Fibroblast of skin of back (primary cell): ENCODE measurements at regions not wholly inside any gene's neighbourhood (a gene's known extent, or its start where the extent isn't known, plus 50 kb on each side); places are given as distances from the start of the nearest gene placed in this dataset.

Source experiments
- DNase-seq: peaks from one replicate; pipeline ENCODE4 v3.0.0-alpha.2; 2013

DNA sequence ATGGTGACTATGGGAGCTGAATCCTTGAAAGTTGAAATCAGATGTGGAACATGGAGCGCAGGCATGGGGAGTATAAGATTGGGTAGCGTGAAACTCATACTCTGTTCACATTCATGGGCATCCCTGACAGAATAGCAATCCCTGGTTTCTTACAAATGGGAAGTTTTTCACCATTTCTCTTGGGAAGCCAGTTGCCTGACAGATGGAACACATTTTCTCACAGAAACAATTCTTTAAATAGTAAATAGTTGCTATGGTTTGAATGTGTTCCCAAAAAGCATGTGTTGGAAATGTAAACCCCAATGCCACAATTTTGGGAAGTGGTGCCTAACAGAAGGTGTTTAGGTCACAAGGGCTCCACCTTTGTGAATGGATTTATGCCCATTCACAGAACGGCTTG, 262.8 kb upstream of the HS3ST5 start:
- DNase-seq = no peak

DNA sequence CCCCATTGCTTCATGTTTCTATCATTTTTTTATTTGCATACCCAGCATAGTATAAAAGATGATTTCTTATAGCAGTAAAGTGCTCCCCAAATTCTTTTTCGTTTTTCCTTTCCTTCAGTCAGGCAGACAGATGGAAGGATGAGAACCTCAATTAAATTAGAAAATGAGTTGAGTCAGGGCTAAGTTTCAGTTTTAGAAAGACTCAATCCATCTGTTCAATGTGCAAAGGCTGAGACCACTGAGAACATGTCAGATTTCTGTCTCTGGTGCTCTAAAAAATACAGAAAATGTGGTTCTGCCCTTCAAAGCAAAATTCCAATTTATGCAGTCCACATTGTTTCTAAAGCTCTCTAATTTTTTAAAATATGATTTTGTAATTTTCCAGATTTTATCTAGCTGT, 257.6 kb upstream of the HS3ST5 start:
- no peak for DNase-seq

DNA sequence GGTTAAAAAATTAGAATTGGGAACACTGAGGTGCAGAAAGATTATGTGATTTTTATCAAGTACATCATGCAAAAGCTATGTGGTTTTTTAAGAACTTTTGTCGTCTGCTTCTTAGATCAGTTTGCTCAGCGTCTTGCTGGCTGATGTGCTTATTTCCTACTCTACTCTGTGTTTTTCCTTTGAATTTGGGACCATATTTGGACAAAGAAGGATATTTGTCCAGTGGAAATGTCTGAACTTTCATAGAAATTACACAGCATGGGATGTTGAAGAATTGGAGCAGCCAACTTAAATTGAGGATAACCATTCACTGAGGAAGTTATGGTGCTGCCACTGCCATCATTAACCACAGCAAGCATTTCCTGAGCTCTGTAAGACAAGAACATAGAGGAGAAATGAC, 252.8 kb upstream of the HS3ST5 start:
- DNase-seq = no peak

DNA sequence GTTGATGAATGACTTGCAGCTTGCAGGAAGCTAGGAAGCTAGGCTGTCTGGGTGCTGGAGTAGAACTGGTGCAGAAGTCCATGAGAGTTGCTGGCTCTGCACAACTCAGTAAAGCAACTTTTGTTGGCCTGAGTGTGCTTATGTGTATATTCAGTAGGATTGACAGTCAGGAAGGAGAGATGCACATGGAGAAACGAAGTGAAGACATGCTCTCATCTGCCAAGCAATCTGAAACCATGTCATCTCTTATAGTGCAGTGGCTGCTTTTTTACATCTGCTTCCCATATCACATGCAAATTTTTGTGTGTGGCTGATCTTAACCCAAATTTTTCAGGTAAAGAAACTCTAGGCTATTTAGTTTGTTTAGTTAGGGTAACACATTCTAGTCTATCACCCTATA, 252.4 kb upstream of the HS3ST5 start:
- DNase-seq = no peak

GRCh38 chr6:114592506-114592905, 249.7 kb upstream of the HS3ST5 start:
- DNase-seq = no peak

DNA sequence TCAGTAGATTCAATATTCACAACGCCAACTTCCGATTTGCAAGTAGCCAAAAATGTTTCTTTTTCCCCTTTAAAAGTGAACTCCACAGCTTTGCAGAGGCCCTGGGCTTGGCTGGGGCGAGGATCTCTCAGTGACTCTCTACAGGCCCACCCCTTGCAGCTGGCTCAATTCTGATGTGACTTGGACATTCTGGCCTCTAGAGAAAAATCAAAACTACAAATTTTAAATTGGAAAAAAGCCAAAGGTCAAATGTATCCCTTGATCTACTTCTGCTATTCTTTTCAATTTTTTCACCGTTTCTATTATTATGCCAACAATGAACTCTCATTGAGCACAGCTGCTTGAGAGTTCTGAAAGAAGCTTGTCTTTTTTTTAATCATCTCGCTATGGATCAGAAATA, 245.9 kb upstream of the HS3ST5 start:
- DNase-seq = no peak

GRCh38 chr6:114586298-114586697, 243.5 kb upstream of the HS3ST5 start:
- no peak for DNase-seq

- DNase-seq = no peak
Observed at GRCh38 chr6:114581293-114581692, 238.5 kb upstream of the HS3ST5 start.

DNA sequence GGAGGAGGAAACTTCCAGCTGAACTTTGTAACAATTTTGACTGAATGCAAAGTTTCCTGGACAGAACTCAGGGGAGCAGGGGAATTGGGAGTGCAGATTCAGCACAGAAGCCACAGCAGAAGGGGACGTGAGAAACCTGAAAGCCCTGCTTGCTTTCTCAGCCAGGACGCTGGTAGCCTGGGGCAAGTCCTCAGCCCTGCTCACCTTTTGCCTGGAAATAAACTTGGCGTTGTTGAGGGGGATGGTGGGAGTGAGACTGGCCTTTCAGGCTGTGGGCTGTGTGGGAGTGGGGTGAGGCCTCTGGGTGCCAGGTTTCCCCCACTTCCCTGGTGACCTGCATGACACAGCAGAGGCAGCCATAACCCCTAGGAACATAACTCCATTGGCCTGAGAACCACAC, 238.1 kb upstream of the HS3ST5 start:
- no peak for DNase-seq

DNA sequence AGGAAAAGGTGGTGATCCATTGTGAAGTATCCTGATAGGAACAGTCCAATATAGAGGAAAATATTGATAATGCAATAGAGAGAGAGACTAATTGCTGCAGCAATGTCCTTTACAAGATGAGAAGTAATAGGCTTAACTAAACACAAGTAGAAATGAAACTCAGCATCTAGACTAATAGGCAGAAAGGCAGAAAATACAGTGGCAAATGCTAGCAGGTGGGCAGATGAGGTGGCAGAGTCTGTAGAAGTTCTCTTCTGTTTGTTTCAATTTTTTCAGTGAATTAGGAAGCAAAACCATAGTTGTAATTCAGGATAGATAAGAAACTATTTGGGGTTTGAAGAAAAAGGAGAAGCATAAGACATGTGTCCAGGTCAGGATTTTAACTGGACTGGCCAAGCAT, 236.7 kb upstream of the HS3ST5 start:
- no peak for DNase-seq

GRCh38 chr6:114577109-114577508, 234.3 kb upstream of the HS3ST5 start:
- no peak for DNase-seq

DNA sequence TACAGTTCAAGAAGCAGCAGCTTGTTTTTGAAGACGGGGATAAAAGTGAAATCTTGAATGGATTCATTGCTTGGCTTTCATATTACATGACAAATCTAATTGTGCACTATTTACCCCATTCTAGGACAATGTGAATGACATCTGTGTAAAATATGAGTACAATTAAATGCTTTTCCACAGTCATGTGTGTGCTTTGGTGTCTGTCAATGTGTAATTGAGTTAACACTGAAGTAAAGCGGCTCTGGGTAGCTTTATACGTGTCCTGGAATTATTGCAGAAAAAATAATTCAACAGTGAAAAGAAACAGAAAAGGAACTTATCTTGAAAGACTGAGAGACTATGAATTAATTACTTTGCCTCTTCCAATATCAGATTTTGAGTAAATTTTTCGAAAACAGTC, 233.5 kb upstream of the HS3ST5 start:
- no peak for DNase-seq

DNA sequence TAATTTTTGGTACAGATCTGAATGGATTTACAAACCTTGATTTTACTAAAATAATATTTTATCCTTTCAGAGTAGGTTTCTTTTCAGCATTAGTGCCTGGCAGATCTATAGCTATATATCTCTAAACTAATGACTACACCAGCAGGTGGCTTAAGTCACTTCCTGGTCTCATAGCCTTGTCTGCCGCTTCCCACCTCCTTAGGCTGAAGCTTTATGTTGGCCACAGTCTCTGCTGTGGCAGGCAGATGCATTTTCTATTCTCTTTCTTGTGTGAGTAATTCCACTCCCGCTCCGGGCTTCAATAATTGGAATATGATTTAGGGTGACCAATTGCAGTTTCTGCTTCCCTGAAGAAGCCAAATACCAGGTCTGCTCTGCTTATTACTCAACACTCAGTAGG, 226.8 kb upstream of the HS3ST5 start:
- no peak for DNase-seq

GRCh38 chr6:114564302-114564933, 221.6 kb upstream of the HS3ST5 start:
- no peak for DNase-seq

DNA sequence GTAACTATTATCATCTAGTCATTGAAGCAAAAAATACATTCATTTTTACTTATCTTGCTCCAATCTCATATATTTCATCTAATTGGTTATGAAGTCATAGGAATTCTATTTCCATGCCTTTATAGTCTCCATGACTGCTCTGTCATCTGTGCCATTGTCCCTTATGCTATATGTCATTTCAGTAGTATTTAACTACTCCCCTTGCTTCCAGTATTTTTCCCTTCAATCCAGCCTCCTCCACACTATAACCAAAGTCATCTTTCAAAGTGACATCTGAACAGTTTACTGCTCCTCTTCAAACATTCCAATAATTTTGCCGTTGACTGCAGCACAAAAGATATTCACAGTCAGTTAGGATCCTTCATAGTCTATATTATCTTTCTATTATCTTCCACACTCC, 216.6 kb upstream of the HS3ST5 start:
- DNase-seq = no peak

GRCh38 chr6:114558153-114558552, 215.3 kb upstream of the HS3ST5 start:
- no peak for DNase-seq

GRCh38 chr6:114556846-114557488, 214.1 kb upstream of the HS3ST5 start:
- no peak for DNase-seq

DNA sequence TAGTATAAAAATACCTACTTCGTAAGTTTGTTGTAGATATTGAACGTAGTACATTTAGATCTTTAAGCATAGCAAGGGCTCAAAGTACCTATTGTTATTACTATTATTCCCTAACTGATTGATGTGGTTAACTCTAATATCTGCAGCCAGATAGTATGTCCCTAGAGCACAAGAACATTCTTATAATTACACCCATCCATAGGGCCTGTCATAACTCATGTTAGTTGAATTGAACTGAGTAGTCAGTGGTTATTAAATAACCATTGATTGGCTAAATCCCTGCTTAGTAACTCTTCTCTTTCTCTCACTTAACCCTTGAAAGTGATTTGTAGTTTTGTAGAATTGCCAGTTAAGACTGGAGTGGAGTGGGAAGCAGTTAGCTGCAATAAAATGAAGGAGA, 207.5 kb upstream of the HS3ST5 start:
- no peak for DNase-seq

- no peak for DNase-seq
Observed at GRCh38 chr6:114543696-114544095, 200.9 kb upstream of the HS3ST5 start.

- DNase-seq = no peak
Observed at GRCh38 chr6:114541794-114542193, 199.0 kb upstream of the HS3ST5 start.

DNA sequence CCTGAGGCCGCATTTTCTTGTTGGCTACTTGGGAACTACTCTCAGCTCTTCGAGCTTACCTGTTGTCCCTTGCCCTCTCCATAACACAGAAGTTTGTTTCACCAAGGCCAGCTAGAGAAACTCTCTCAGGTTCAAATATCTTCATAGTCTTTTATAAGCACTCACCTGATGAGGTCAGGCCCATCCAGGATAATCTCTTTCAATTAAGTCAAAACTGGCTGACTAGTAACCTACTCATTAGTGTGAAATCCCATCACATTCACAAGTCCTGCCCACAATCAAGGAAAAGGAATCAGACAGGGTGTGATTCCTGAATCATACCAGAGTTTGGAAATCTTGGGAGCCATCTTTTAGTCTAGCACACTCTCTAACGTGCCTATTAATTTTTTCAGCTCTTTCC, 195.2 kb upstream of the HS3ST5 start:
- no peak for DNase-seq

DNA sequence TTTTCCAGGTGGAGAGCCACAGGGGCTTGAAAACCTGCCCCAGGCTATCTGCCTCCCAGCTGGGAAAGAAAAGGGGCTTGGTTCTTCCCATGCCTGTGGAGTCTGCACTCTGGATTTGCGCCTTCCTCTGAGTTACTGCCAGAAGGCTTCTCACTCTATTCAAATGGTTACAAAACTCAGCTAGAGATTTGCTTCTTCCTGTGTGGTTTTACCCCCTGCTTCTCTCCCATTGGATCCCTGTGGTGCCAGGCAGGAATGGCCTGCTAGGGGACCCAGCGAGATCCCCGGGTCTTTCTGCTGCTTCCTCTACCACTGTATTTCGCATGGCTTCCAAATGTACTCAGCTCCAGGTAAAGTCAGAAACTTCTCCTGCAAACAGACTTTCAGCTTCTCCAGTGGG, 192.0 kb upstream of the HS3ST5 start:
- DNase-seq = no peak

DNA sequence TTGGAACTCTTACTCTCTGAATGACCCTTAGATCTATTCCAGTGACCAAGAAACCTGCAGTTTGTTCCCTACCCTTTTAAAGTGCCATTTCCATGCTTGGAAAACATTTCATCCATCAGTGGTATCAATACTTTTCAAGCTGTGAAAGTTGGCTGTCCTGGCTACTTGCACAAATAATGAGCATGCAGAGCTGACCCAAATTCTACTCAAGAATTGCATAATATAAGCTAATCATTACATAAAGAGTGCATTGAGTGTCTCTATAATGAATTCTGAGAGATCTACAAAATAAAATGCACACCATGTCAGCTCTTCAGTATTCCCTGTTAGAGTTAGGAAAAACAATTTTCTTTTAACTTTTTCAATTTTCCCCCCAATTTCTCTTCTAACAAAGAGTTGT, 181.3 kb upstream of the HS3ST5 start:
- no peak for DNase-seq

DNA sequence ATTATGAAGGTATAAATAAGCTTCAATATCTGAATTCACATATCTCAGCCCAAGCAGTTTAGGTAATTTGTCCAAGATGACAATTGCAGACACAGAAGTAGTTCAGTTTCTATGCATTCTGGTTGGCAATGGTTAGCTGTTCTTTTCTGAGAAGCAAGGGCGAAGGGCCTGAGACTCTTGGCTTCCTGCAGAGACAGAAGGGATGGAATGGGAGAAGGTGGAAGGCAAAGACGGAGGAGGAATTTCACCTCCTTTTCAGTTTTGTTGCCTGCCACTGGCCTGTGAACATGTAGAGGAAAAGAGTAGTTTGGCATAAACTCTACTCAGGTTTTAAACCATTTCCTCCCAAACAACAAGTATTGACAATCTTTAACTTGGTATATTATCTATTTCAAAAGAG, 180.7 kb upstream of the HS3ST5 start:
- no peak for DNase-seq

- DNase-seq = no peak
Observed at GRCh38 chr6:114521926-114522325, 179.1 kb upstream of the HS3ST5 start.
